ENCODE measurements at regions not wholly inside any gene's neighbourhood (a gene's known extent, or its start where the extent isn't known, plus 50 kb on each side); places are given as distances from the start of the nearest gene placed in this dataset.
A peak's percentile ranks its signal among the peaks of the same experiment; 100 is the strongest.

GRCh38 chr5:133905424-133905823, 63.0 kb downstream of the C5orf15 start:
- no peak overlapping the region for H3K27ac ChIP-seq
- no peak for DNase-seq (ENCODE audit: low read depth, low spot score)

- no peak for DNase-seq (ENCODE audit: low read depth, low spot score)
- H3K27ac ChIP-seq: no peak overlapping the region
Observed at GRCh38 chr5:133904641-133905040, 63.8 kb downstream of the C5orf15 start.

GRCh38 chr5:133902511-133903118, 65.8 kb downstream of the C5orf15 start:
- DNase-seq (ENCODE audit: low read depth, low spot score): no peak
- no peak overlapping the region for H3K27ac ChIP-seq

GRCh38 chr5:133900534-133901270, 67.7 kb downstream of the C5orf15 start:
- no peak for DNase-seq (ENCODE audit: low read depth, low spot score)
- no peak overlapping the region for H3K27ac ChIP-seq

GRCh38 chr5:133899506-133899905, 68.9 kb downstream of the C5orf15 start:
- H3K27ac ChIP-seq: no peak overlapping the region
- no peak for DNase-seq (ENCODE audit: low read depth, low spot score)

GRCh38 chr5:133898440-133898839, 70.0 kb downstream of the C5orf15 start:
- H3K27ac ChIP-seq: no peak overlapping the region
- DNase-seq (ENCODE audit: low read depth, low spot score): no peak

GRCh38 chr5:133897431-133897830, 71.0 kb downstream of the C5orf15 start:
- no peak overlapping the region for H3K27ac ChIP-seq
- no peak for DNase-seq (ENCODE audit: low read depth, low spot score)

- H3K27ac ChIP-seq: no peak overlapping the region
- no peak for DNase-seq (ENCODE audit: low read depth, low spot score)
Observed at GRCh38 chr5:133896873-133897272, 71.6 kb downstream of the C5orf15 start.

GRCh38 chr5:133895979-133896845, 72.2 kb downstream of the C5orf15 start:
- no peak overlapping the region for H3K27ac ChIP-seq
- peak; percentile 20 for DNase-seq (ENCODE audit: low read depth, low spot score)

GRCh38 chr5:133894143-133894542, 74.3 kb downstream of the C5orf15 start:
- H3K27ac ChIP-seq: no peak overlapping the region
- DNase-seq (ENCODE audit: low read depth, low spot score): no peak

GRCh38 chr5:133892774-133893173, 75.7 kb downstream of the C5orf15 start:
- no peak for DNase-seq (ENCODE audit: low read depth, low spot score)
- H3K27ac ChIP-seq: no peak overlapping the region

GRCh38 chr5:133892306-133892705, 76.1 kb downstream of the C5orf15 start:
- H3K27ac ChIP-seq: no peak overlapping the region
- DNase-seq (ENCODE audit: low read depth, low spot score): no peak

GRCh38 chr5:133891390-133891789, 77.0 kb downstream of the C5orf15 start:
- DNase-seq (ENCODE audit: low read depth, low spot score): no peak
- no peak overlapping the region for H3K27ac ChIP-seq

GRCh38 chr5:133890776-133891280, 77.6 kb downstream of the C5orf15 start:
- no peak for DNase-seq (ENCODE audit: low read depth, low spot score)
- H3K27ac ChIP-seq: no peak overlapping the region

- DNase-seq (ENCODE audit: low read depth, low spot score): no peak
- no peak overlapping the region for H3K27ac ChIP-seq
Observed at GRCh38 chr5:133890314-133890713, 78.1 kb downstream of the C5orf15 start.

GRCh38 chr5:133889271-133889905, 79.0 kb downstream of the C5orf15 start:
- no peak for DNase-seq (ENCODE audit: low read depth, low spot score)
- no peak overlapping the region for H3K27ac ChIP-seq

- DNase-seq (ENCODE audit: low read depth, low spot score): no peak
- H3K27ac ChIP-seq: no peak overlapping the region
Observed at GRCh38 chr5:133888625-133888991, 79.8 kb downstream of the C5orf15 start.

GRCh38 chr5:133885566-133885965, 82.9 kb downstream of the C5orf15 start:
- H3K27ac ChIP-seq: no peak overlapping the region
- no peak for DNase-seq (ENCODE audit: low read depth, low spot score)

- no peak for DNase-seq (ENCODE audit: low read depth, low spot score)
- H3K27ac ChIP-seq: no peak overlapping the region
Observed at GRCh38 chr5:133884569-133885311, 83.7 kb downstream of the C5orf15 start.

- no peak for DNase-seq (ENCODE audit: low read depth, low spot score)
- H3K27ac ChIP-seq: no peak overlapping the region
Observed at GRCh38 chr5:133883916-133884315, 84.5 kb downstream of the C5orf15 start.

Data from epithelial cell of prostate (primary cell).